ENCODE measurements at regions not wholly inside any gene's neighbourhood (a gene's known extent, or its start where the extent isn't known, plus 50 kb on each side); places are given as distances from the start of the nearest gene placed in this dataset.

DNA sequence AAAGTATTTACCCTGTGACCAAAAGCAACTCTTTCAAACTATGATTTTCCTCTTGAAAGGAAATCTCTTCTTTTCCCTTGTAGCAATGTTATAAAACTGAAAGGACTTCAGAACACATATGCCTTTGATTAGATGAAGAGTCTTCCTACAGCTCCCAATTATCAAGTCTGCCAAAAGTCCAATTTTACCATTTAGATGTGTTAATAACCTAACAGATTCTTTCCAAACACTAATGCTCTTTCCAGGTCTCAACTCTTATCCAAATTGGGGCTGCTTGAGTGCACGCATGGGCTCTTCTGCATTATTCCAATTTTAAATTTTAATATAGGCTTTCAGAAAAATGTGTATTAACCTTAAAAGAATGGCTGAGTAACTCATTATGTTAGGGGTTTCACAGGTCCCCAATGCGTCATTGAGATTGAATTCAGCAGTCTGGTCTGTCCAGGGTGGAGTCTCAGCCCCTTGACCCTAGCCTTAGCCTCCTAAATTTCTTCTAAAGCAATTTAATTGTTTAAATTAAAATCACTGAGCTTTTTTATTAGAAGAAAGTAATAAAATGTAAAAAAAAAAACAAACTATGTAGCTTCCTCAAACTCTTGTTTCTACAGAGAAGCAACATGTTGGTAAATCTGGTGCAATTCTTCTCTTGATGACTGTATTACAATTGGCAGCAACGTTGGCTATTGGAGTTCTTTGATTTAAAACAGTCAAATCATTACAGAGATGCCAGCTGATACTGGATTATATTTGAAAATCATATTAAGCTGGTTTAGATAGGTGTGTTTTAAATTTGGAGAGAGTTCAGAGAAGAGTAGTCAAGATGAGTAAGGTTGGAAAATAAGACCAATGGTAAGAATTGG lies 170.4 kb downstream of the DKK1 start:
- H3K27me3 ChIP-seq (ENCODE audit: control insufficient read depth, insufficient read depth, low read length), result no peaks in the 10 kb centered on the region
- no peaks in the 10 kb centered on the region for H3K36me3 ChIP-seq (ENCODE audit: control insufficient read depth, insufficient read depth, low read length)
- POLR2A ChIA-PET, result interaction anchor here (0.6 to 1.0 kb wide), 2 partner anchors 57 to 165 kb away, joined by 3 to 8 read pairs; no protein-coding TSS in a partner anchor
- DNase-seq (ENCODE audit: low read depth), result no peak
- CTCF ChIA-PET, result interaction anchor here (0.6 to 1.4 kb wide), 4 partner anchors 12 to 175 kb away, joined by 3 read pairs; no protein-coding TSS in a partner anchor
- no peak overlapping the region for H3K4me3 ChIP-seq (ENCODE audit: low read depth, low read length)
- TF ChIP-seq CTCF (IDR thresholded peaks at IDR 0.05; ENCODE audit: insufficient read depth, low read depth, low read length), result no peak

- H3K27me3 ChIP-seq (ENCODE audit: control insufficient read depth, insufficient read depth, low read length), result no peaks in the 10 kb centered on the region
Observed at GRCh38 chr10:52485462-52485861, 171.4 kb downstream of the DKK1 start.

DNA sequence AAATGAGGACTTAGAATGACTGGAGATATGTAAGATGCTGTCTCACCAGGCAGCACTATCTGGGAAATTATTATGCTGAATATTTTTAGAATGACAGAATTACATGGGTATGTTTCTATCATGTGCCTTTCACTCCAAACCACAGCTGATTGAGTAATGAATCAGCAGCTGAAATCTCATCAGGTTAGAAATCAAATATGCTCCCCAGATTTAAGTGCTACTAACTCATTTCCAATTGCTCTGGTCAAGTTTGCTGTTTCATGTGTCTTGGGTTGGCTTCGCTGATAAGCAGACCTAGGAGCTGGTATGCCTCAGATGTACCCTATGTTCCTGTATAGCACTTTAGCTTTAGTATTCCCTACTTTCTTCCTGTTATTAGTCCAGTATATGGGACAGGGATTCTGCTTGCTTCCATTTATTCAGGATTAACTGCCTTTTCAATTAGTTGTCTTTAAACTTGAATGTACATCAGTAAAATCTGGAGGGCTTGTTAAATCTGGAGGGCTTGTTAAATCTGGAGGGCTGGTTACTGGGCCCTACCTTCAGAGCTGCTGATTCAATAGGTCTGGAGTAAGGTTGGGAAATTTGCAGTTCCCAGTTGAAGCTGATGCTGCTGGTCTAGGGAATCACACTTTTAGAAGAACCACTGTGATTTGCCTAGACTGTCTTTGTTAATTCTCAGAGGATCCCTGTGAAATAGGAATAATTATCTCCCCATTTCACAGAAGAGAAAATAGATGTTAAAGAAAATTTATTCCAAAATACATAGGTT lies 172.9 kb downstream of the DKK1 start:
- peak; percentile 87 for DNase-seq (ENCODE audit: low read depth)
- POLR2A ChIA-PET, result interaction anchor here (0.6 to 2.1 kb wide), 7 partner anchors 24 to 174 kb away, joined by 3 to 20 read pairs (median 5); partner anchors contain the start of gene DKK1
- H3K4me3 ChIP-seq (ENCODE audit: low read depth, low read length), result no peak overlapping the region
- TF ChIP-seq CTCF (IDR thresholded peaks at IDR 0.05; ENCODE audit: insufficient read depth, low read depth, low read length), result no peak
- no peaks in the 10 kb centered on the region for H3K27me3 ChIP-seq (ENCODE audit: control insufficient read depth, insufficient read depth, low read length)
- no peaks in the 10 kb centered on the region for H3K36me3 ChIP-seq (ENCODE audit: control insufficient read depth, insufficient read depth, low read length)
- CTCF ChIA-PET, result interaction anchor here (0.5 to 5.7 kb wide), 16 partner anchors 12 to 618 kb away, joined by 3 to 77 read pairs (median 6); partner anchors contain the start of gene DKK1

More at GRCh38 chr10:52485462-52485861, 171.4 kb downstream of the DKK1 start:
- TF ChIP-seq CTCF (IDR thresholded peaks at IDR 0.05; ENCODE audit: insufficient read depth, low read depth, low read length), result no peak
- ChIA-PET POLR2A (interaction anchor here (0.6 kb wide), 1 partner anchor 158 kb away, joined by 18 read pairs; no protein-coding TSS in a partner anchor), CTCF (interaction anchor here (0.6 to 5.7 kb wide), 5 partner anchors 33 to 178 kb away, joined by 3 to 77 read pairs (median 8); partner anchors contain the start of gene DKK1)
- Histone ChIP-seq H3K36me3 (ENCODE audit: control insufficient read depth, insufficient read depth, low read length) (no peaks in the 10 kb centered on the region), H3K4me3 (ENCODE audit: low read depth, low read length) (no peak overlapping the region)
- no peak for DNase-seq (ENCODE audit: low read depth)

GRCh38 chr10:52488606-52489485 lies 174.8 kb downstream of the DKK1 start:
- DNase-seq (ENCODE audit: low read depth), result no peak
- H3K27me3 ChIP-seq (ENCODE audit: control insufficient read depth, insufficient read depth, low read length), result no peaks in the 10 kb centered on the region
- POLR2A ChIA-PET, result interaction anchor here (0.5 to 2.1 kb wide), 2 partner anchors 40 to 174 kb away, joined by 3 to 20 read pairs; partner anchors contain the start of gene DKK1
- peak; percentile 32 for TF ChIP-seq CTCF (IDR thresholded peaks at IDR 0.05; ENCODE audit: insufficient read depth, low read depth, low read length)
- CTCF ChIA-PET, result interaction anchor here (0.7 to 5.7 kb wide), 19 partner anchors 17 to 181 kb away, joined by 3 to 77 read pairs (median 5); partner anchors contain the start of gene DKK1
- H3K4me3 ChIP-seq (ENCODE audit: low read depth, low read length), result no peak overlapping the region
- H3K36me3 ChIP-seq (ENCODE audit: control insufficient read depth, insufficient read depth, low read length), result no peaks in the 10 kb centered on the region
